Stimulated activated CD8-positive, alpha-beta memory T cell treated with anti-CD3 and anti-CD28 coated beads, Interleukin-12 subunit alpha, Interleukin-12 subunit beta, amount 100 ng/mL, for 1 hour (primary cell): ENCODE measurements at regions not wholly inside any gene's neighbourhood (a gene's known extent, or its start where the extent isn't known, plus 50 kb on each side); places are given as distances from the start of the nearest gene placed in this dataset.

Experiments used
- DNase-seq: peaks from one replicate; pipeline ENCODE4 v3.0.0-alpha.2; 2020; ENCODE audit warnings: low read depth

- DNase-seq = no peak
These were observed 237.5 kb upstream of the KLF6 start for GRCh38 chr10:4022473-4022872.

- no peak for DNase-seq
These were observed 235.6 kb upstream of the KLF6 start for GRCh38 chr10:4020631-4021030.

- no peak for DNase-seq
These were observed 233.1 kb upstream of the KLF6 start for GRCh38 chr10:4018054-4018511.

- no peak for DNase-seq
These were observed 232.3 kb upstream of the KLF6 start for GRCh38 chr10:4017336-4017735.

- no peak for DNase-seq
These were observed 231.3 kb upstream of the KLF6 start for GRCh38 chr10:4016214-4016740.

GRCh38 chr10:4013651-4014121 lies 228.7 kb upstream of the KLF6 start:
- DNase-seq = no peak

GRCh38 chr10:4012848-4013247 lies 227.8 kb upstream of the KLF6 start:
- no peak for DNase-seq

- DNase-seq = no peak
These were observed 226.3 kb upstream of the KLF6 start for GRCh38 chr10:4011136-4011812.

GRCh38 chr10:4008676-4009382 lies 223.8 kb upstream of the KLF6 start:
- DNase-seq = no peak

- no peak for DNase-seq
These were observed 222.8 kb upstream of the KLF6 start for GRCh38 chr10:4007771-4008170.

- DNase-seq = no peak
These were observed 221.8 kb upstream of the KLF6 start for GRCh38 chr10:4006858-4007257.

GRCh38 chr10:4006051-4006450 lies 221.0 kb upstream of the KLF6 start:
- DNase-seq = no peak

- no peak for DNase-seq
These were observed 220.0 kb upstream of the KLF6 start for GRCh38 chr10:4004990-4005389.

- DNase-seq = no peak
These were observed 219.1 kb upstream of the KLF6 start for GRCh38 chr10:4004144-4004543.

GRCh38 chr10:4003348-4003973 lies 218.5 kb upstream of the KLF6 start:
- DNase-seq = no peak

GRCh38 chr10:4001811-4002210 lies 216.8 kb upstream of the KLF6 start:
- DNase-seq = no peak

GRCh38 chr10:3999642-4000041 lies 214.6 kb upstream of the KLF6 start:
- no peak for DNase-seq

GRCh38 chr10:3996697-3997096 lies 211.7 kb upstream of the KLF6 start:
- no peak for DNase-seq

- DNase-seq = no peak
These were observed 210.5 kb upstream of the KLF6 start for GRCh38 chr10:3995302-3996210.

- DNase-seq = no peak
These were observed 207.6 kb upstream of the KLF6 start for GRCh38 chr10:3992382-3993178.

GRCh38 chr10:3990307-3990706 lies 205.3 kb upstream of the KLF6 start:
- no peak for DNase-seq
